ENCODE measurements at regions not wholly inside any gene's neighbourhood (a gene's known extent, or its start where the extent isn't known, plus 50 kb on each side); places are given as distances from the start of the nearest gene placed in this dataset.

- Mint-ChIP-seq H3K4me3 (no peak overlapping the region), H3K27ac (no peak overlapping the region), H3K27me3 (no peaks in the 10 kb centered on the region), H3K36me3 (ENCODE audit: low read depth) (no peaks in the 10 kb centered on the region), H3K9me3 (ENCODE audit: low read depth) (no peaks in the 10 kb centered on the region), H3K4me1 (no peaks in the 10 kb centered on the region)
- ATAC-seq (no peak), DNase-seq (no peak)
- intact Hi-C loops (cut with DNase I, micrococcal nuclease) = no loop called here
- POLR2A ChIA-PET = no interaction called here
- CTCF ChIA-PET = no interaction called here
These were observed 101.3 kb downstream of the CRYAA start for GRCh38 chr21:43269957-43270705.

GRCh38 chr21:43269440-43269839 is 100.6 kb downstream of the CRYAA start:
- POLR2A ChIA-PET = no interaction called here
- Mint-ChIP-seq H3K27me3 (no peaks in the 10 kb centered on the region), H3K4me3 (no peak overlapping the region), H3K4me1 (no peaks in the 10 kb centered on the region), H3K27ac (no peak overlapping the region), H3K36me3 (ENCODE audit: low read depth) (no peaks in the 10 kb centered on the region), H3K9me3 (ENCODE audit: low read depth) (no peaks in the 10 kb centered on the region)
- ATAC-seq = peak; percentile 51
- CTCF ChIA-PET = interaction anchor here (0.6 kb wide), 1 partner anchor 31 kb away, joined by 4 read pairs; no protein-coding TSS in a partner anchor
- intact Hi-C loops (cut with DNase I, micrococcal nuclease) = no loop called here
- DNase-seq = peak; percentile 60

GRCh38 chr21:43268804-43269186 is 100.0 kb downstream of the CRYAA start:
- no peak for ATAC-seq
- Mint-ChIP-seq H3K4me1 (no peaks in the 10 kb centered on the region), H3K27me3 (no peaks in the 10 kb centered on the region), H3K36me3 (ENCODE audit: low read depth) (no peaks in the 10 kb centered on the region), H3K4me3 (no peak overlapping the region), H3K9me3 (ENCODE audit: low read depth) (no peaks in the 10 kb centered on the region), H3K27ac (no peak overlapping the region)
- CTCF ChIA-PET = interaction anchor here (0.6 kb wide), 1 partner anchor 32 kb away, joined by 4 read pairs; no protein-coding TSS in a partner anchor
- no peak for DNase-seq
- POLR2A ChIA-PET = no interaction called here
- intact Hi-C loops (cut with DNase I, micrococcal nuclease) = no loop called here

GRCh38 chr21:43268086-43268803 is 99.4 kb downstream of the CRYAA start:
- H3K36me3 Mint-ChIP-seq (ENCODE audit: low read depth) = no peaks in the 10 kb centered on the region
- no peak for ATAC-seq
- ChIA-PET POLR2A (no interaction called here), CTCF (interaction anchor here (0.7 kb wide), 1 partner anchor 10 kb away, joined by 4 read pairs; no protein-coding TSS in a partner anchor)
- H3K4me1 Mint-ChIP-seq = no peaks in the 10 kb centered on the region
- no peak overlapping the region for H3K27ac Mint-ChIP-seq
- no peaks in the 10 kb centered on the region for H3K9me3 Mint-ChIP-seq (ENCODE audit: low read depth)
- intact Hi-C loops (cut with DNase I, micrococcal nuclease) = no loop called here
- DNase-seq = no peak
- no peak overlapping the region for H3K4me3 Mint-ChIP-seq
- no peaks in the 10 kb centered on the region for H3K27me3 Mint-ChIP-seq

- POLR2A ChIA-PET = no interaction called here
- no peak overlapping the region for H3K27ac Mint-ChIP-seq
- no peaks in the 10 kb centered on the region for H3K36me3 Mint-ChIP-seq (ENCODE audit: low read depth)
- no peaks in the 10 kb centered on the region for H3K4me1 Mint-ChIP-seq
- intact Hi-C loops (cut with DNase I, micrococcal nuclease) = no loop called here
- no peak overlapping the region for H3K4me3 Mint-ChIP-seq
- H3K9me3 Mint-ChIP-seq (ENCODE audit: low read depth) = no peaks in the 10 kb centered on the region
- DNase-seq (no peak), ATAC-seq (no peak)
- CTCF ChIA-PET = interaction anchor here (0.7 kb wide), 1 partner anchor 11 kb away, joined by 4 read pairs; no protein-coding TSS in a partner anchor
- H3K27me3 Mint-ChIP-seq = no peaks in the 10 kb centered on the region
These were observed 98.7 kb downstream of the CRYAA start for GRCh38 chr21:43267391-43268085.

GRCh38 chr21:43266534-43266933 is 97.7 kb downstream of the CRYAA start:
- no peaks in the 10 kb centered on the region for H3K4me1 Mint-ChIP-seq
- H3K27ac Mint-ChIP-seq = no peak overlapping the region
- intact Hi-C loops (cut with DNase I, micrococcal nuclease) = no loop called here
- no peaks in the 10 kb centered on the region for H3K27me3 Mint-ChIP-seq
- H3K36me3 Mint-ChIP-seq (ENCODE audit: low read depth) = no peaks in the 10 kb centered on the region
- ATAC-seq (no peak), DNase-seq (no peak)
- no peak overlapping the region for H3K4me3 Mint-ChIP-seq
- POLR2A ChIA-PET = no interaction called here
- CTCF ChIA-PET = interaction anchor here (0.7 kb wide), 1 partner anchor 436 kb away, joined by 4 read pairs; no protein-coding TSS in a partner anchor
- no peaks in the 10 kb centered on the region for H3K9me3 Mint-ChIP-seq (ENCODE audit: low read depth)

- no peak overlapping the region for H3K4me3 Mint-ChIP-seq
- H3K4me1 Mint-ChIP-seq = no peaks in the 10 kb centered on the region
- no peaks in the 10 kb centered on the region for H3K27me3 Mint-ChIP-seq
- no peak for DNase-seq
- H3K9me3 Mint-ChIP-seq (ENCODE audit: low read depth) = no peaks in the 10 kb centered on the region
- ATAC-seq = no peak
- intact Hi-C loops (cut with DNase I, micrococcal nuclease) = no loop called here
- ChIA-PET CTCF (no interaction called here), POLR2A (no interaction called here)
- H3K27ac Mint-ChIP-seq = no peak overlapping the region
- no peaks in the 10 kb centered on the region for H3K36me3 Mint-ChIP-seq (ENCODE audit: low read depth)
These were observed 93.6 kb downstream of the CRYAA start for GRCh38 chr21:43262427-43262826.
